ENCODE measurements at regions not wholly inside any gene's neighbourhood (a gene's known extent, or its start where the extent isn't known, plus 50 kb on each side); places are given as distances from the start of the nearest gene placed in this dataset.

- TF ChIP-seq POLR2AphosphoS5 (IDR thresholded peaks at IDR 0.05) (no peak), CTCF (IDR thresholded peaks at IDR 0.05) (no peak), POLR2A (IDR thresholded peaks at IDR 0.05) (no peak)
- no peaks in the 10 kb centered on the region for H3K36me3 ChIP-seq
- peak; percentile 4 for DNase-seq (ENCODE audit: low spot score)
- no peaks in the 10 kb centered on the region for H3K27me3 ChIP-seq (replicated peaks; ENCODE audit: insufficient read depth)
- H3K27ac ChIP-seq = no peak overlapping the region
- 14% methylated on average over 3 of the region's 3 CpGs for WGBS
- intact Hi-C loops (cut with DNase I) = no loop called here
- no peaks in the 10 kb centered on the region for H3K4me1 ChIP-seq (replicated peaks)
- no peaks in the 10 kb centered on the region for H3K9me3 ChIP-seq
- H3K4me3 ChIP-seq = no peak overlapping the region
Measured at GRCh38 chr11:104665641-104666040, 232.6 kb downstream of the CASP12 start.

DNA sequence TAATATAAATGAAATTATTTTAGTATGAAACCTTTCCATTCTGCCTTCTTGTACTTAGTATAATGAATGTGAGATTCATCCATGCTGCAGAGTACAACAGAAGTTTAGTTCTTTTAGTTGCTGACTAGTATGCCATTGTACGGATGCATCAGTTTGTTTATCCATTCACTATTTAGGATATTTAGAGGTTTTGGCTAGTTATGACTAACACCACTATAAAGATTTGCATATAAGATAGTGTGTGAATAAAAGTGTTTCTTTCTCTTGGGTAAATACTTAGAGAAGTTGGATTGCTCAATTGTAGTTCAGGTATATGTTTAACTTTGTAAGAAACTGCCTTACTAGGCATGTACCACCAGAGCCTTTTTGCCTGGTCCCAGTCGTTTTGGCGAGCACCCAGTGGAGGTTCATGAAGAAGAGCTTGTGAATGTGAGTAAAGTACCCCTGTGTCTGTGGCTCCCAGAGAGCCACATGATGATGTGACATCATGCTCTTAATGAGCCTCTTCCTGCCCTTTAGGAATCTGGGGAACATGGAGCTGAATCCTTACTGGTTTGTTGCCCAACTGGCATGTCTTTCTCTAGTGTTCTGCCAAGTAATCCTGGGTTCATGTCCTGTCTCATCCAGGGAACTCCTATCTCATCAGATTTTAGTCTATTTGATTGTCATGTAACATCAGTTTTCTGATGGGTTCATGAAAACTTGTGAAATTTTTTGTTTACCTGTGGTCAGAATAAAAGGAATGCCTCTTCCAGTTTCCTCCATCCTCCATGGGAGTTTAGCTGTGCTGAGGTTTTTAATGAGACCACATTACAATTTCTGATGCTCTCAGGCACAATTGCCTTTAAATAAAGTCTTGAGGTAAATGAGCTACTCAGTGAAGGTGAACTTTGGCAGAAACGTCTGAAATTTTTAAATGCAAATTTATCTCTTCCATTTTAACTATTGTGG is 234.8 kb downstream of the CASP12 start:
- Histone ChIP-seq H3K36me3 (no peaks in the 10 kb centered on the region), H3K27me3 (replicated peaks; ENCODE audit: insufficient read depth) (no peaks in the 10 kb centered on the region), H3K4me1 (replicated peaks) (no peaks in the 10 kb centered on the region), H3K27ac (no peak overlapping the region), H3K9me3 (no peaks in the 10 kb centered on the region), H3K4me3 (no peak overlapping the region)
- 51% methylated on average over 4 of the region's 4 CpGs for WGBS
- peak; percentile 17 for DNase-seq (ENCODE audit: low spot score)
- intact Hi-C loops (cut with DNase I) = no loop called here
- no peak for TF ChIP-seq CTCF (IDR thresholded peaks at IDR 0.05)
- TF ChIP-seq POLR2AphosphoS5 (IDR thresholded peaks at IDR 0.05) = no peak
- no peak for TF ChIP-seq POLR2A (IDR thresholded peaks at IDR 0.05)

GRCh38 chr11:104661901-104662300 is 236.4 kb downstream of the CASP12 start:
- intact Hi-C loops (cut with DNase I) = no loop called here
- Histone ChIP-seq H3K4me3 (no peak overlapping the region), H3K36me3 (no peaks in the 10 kb centered on the region), H3K27ac (no peak overlapping the region), H3K9me3 (no peaks in the 10 kb centered on the region), H3K27me3 (replicated peaks; ENCODE audit: insufficient read depth) (no peaks in the 10 kb centered on the region), H3K4me1 (replicated peaks) (no peaks in the 10 kb centered on the region)
- TF ChIP-seq CTCF (IDR thresholded peaks at IDR 0.05) (no peak), POLR2AphosphoS5 (IDR thresholded peaks at IDR 0.05) (no peak), POLR2A (IDR thresholded peaks at IDR 0.05) (no peak)
- WGBS = 96% methylated on average over 1 of the region's 1 CpG
- no peak for DNase-seq (ENCODE audit: low spot score)

GRCh38 chr11:104661471-104661870 is 236.8 kb downstream of the CASP12 start:
- no peak overlapping the region for H3K4me3 ChIP-seq
- DNase-seq (ENCODE audit: low spot score) = no peak
- H3K27ac ChIP-seq = no peak overlapping the region
- TF ChIP-seq CTCF (IDR thresholded peaks at IDR 0.05) (no peak), POLR2A (IDR thresholded peaks at IDR 0.05) (no peak)
- H3K27me3 ChIP-seq (replicated peaks; ENCODE audit: insufficient read depth) = no peaks in the 10 kb centered on the region
- no peaks in the 10 kb centered on the region for H3K36me3 ChIP-seq
- no peaks in the 10 kb centered on the region for H3K9me3 ChIP-seq
- 63% methylated on average over 5 of the region's 5 CpGs for WGBS
- intact Hi-C loops (cut with DNase I) = no loop called here
- no peaks in the 10 kb centered on the region for H3K4me1 ChIP-seq (replicated peaks)

DNA sequence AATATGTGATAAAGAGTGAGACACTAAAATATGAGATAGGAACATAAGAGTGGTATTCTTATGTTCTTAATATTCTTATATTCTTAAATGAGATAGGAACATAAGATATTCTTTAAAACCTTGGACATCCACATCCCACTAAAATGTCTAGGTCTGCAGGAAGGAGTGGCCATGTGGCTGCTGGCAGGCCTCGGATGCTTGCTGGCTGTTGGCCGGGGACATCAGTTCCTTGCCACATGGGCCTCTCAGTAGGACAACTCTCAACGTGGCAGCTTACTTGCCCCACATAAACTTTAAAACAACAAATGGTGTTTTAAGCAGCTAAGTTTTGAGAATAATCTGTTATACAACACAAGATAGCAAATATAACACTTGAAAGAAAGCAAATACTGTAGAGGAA is 240.1 kb downstream of the CASP12 start:
- Histone ChIP-seq H3K4me3 (no peak overlapping the region), H3K4me1 (replicated peaks) (no peaks in the 10 kb centered on the region), H3K9me3 (no peaks in the 10 kb centered on the region), H3K27me3 (replicated peaks; ENCODE audit: insufficient read depth) (no peaks in the 10 kb centered on the region), H3K36me3 (no peaks in the 10 kb centered on the region), H3K27ac (no peak overlapping the region)
- 91% methylated on average over 3 of the region's 3 CpGs for WGBS
- DNase-seq (ENCODE audit: low spot score) = no peak
- intact Hi-C loops (cut with DNase I) = no loop called here
- no peak for TF ChIP-seq POLR2A (IDR thresholded peaks at IDR 0.05)
- TF ChIP-seq CTCF (IDR thresholded peaks at IDR 0.05) = no peak
- TF ChIP-seq POLR2AphosphoS5 (IDR thresholded peaks at IDR 0.05) = no peak
